ENCODE measurements at regions not wholly inside any gene's neighbourhood (a gene's known extent, or its start where the extent isn't known, plus 50 kb on each side); places are given as distances from the start of the nearest gene placed in this dataset.

DNA sequence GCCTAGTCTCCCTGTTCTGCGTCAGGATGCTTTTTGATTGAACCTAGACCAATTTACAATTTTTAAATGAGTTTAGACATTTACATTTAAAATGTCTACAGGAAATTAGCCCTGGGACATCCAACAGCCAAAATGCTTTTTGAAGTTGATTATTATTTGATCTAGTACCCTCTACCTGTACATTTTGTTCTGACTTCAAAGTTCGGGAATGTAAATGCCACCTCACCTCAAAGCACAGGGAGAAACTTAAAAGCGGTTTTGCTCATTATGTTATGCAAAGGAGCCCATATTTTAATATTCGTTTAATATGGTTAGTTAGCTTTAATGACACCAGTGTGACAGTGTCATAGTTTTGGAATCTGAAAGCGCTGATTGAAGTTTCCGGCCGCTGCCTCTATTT lies 80.1 kb upstream of the FAM204A start:
- TF ChIP-seq KAT7 (CRISPR knock-in tag; IDR thresholded peaks at IDR 0.05; ENCODE audit: borderline replicate concordance) (no peak), PTBP1 (IDR thresholded peaks at IDR 0.05; ENCODE audit: low read depth, low read length) (no peak), GABPA (tag; conservative IDR thresholded peaks at IDR 0.05; ENCODE audit: low read depth) (no peak), CBX3 (IDR thresholded peaks at IDR 0.05; ENCODE audit: borderline replicate concordance in 1 of 2, low read length in 2 of 2) (no peak)
- TF ChIP-seq, protein P1, sequence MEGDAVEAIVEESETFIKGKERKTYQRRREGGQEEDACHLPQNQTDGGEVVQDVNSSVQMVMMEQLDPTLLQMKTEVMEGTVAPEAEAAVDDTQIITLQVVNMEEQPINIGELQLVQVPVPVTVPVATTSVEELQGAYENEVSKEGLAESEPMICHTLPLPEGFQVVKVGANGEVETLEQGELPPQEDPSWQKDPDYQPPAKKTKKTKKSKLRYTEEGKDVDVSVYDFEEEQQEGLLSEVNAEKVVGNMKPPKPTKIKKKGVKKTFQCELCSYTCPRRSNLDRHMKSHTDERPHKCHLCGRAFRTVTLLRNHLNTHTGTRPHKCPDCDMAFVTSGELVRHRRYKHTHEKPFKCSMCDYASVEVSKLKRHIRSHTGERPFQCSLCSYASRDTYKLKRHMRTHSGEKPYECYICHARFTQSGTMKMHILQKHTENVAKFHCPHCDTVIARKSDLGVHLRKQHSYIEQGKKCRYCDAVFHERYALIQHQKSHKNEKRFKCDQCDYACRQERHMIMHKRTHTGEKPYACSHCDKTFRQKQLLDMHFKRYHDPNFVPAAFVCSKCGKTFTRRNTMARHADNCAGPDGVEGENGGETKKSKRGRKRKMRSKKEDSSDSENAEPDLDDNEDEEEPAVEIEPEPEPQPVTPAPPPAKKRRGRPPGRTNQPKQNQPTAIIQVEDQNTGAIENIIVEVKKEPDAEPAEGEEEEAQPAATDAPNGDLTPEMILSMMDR (IDR thresholded peaks at IDR 0.05 in 2 of 3, conservative IDR thresholded peaks at IDR 0.05 in 1 of 3; ENCODE audit: insufficient read depth in 2 of 3, low read depth in 1 of 3, low read length in 3 of 3): no peak
- TF ChIP-seq, protein P2, sequence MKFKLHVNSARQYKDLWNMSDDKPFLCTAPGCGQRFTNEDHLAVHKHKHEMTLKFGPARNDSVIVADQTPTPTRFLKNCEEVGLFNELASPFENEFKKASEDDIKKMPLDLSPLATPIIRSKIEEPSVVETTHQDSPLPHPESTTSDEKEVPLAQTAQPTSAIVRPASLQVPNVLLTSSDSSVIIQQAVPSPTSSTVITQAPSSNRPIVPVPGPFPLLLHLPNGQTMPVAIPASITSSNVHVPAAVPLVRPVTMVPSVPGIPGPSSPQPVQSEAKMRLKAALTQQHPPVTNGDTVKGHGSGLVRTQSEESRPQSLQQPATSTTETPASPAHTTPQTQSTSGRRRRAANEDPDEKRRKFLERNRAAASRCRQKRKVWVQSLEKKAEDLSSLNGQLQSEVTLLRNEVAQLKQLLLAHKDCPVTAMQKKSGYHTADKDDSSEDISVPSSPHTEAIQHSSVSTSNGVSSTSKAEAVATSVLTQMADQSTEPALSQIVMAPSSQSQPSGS (CRISPR knock-in tag; IDR thresholded peaks at IDR 0.05): no peak
- TF ChIP-seq, protein P3, sequence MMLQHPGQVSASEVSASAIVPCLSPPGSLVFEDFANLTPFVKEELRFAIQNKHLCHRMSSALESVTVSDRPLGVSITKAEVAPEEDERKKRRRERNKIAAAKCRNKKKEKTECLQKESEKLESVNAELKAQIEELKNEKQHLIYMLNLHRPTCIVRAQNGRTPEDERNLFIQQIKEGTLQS (IDR thresholded peaks at IDR 0.05): no peak
- TF ChIP-seq, protein P3 (CRISPR knock-in tag; conservative IDR thresholded peaks at IDR 0.05): no peak
- TF ChIP-seq, protein P4, sequence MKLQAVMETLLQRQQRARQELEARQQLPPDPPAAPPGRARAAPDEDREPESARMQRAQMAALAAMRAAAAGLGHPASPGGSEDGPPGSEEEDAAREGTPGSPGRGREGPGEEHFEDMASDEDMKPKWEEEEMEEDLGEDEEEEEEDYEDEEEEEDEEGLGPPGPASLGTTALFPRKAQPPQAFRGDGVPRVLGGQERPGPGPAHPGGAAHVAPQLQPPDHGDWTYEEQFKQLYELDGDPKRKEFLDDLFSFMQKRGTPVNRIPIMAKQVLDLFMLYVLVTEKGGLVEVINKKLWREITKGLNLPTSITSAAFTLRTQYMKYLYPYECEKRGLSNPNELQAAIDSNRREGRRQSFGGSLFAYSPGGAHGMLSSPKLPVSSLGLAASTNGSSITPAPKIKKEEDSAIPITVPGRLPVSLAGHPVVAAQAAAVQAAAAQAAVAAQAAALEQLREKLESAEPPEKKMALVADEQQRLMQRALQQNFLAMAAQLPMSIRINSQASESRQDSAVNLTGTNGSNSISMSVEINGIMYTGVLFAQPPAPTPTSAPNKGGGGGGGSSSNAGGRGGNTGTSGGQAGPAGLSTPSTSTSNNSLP (IDR thresholded peaks at IDR 0.05; ENCODE audit: borderline replicate concordance, low read depth, low read length): no peak

Measured in K562 (cell line).